HepG2 (cell line): ENCODE measurements at regions not wholly inside any gene's neighbourhood (a gene's known extent, or its start where the extent isn't known, plus 50 kb on each side); places are given as distances from the start of the nearest gene placed in this dataset.

Experiments used
- ATAC-seq: fragments of 200-7000 bp; cut with Tn5 transposase; 3 replicates; pipeline ENCODE4 v1.9.1; 2020; ENCODE audit warnings: mild to moderate bottlenecking, moderate library complexity
- BruUV-seq: library from RNA; stranded (reverse); fragments of 400-500 nt; replicated peaks from 2 replicates; lab custom pipeline; 2021; lab: Mats Ljungman, UMichigan
- CTCF ChIA-PET: fragments of 300-600 bp; formaldehyde crosslinking; extraction: SDS; loops from one replicate; lab custom pipeline; 2021; ENCODE audit warnings: low total read pairs, inconsistent platforms, low intra/inter-chr PET ratio; lab: Yijun Ruan, JAX
- POLR2A ChIA-PET: fragments of 350-600 bp; sonication (Branson Sonifier 250); formaldehyde crosslinking; loops from one replicate; lab custom pipeline; 2020; ENCODE audit warnings: antibody characterized with exemption, inconsistent platforms; lab: Yijun Ruan, JAX
- DNase-seq: peaks from one replicate; pipeline ENCODE4 v3.0.0-alpha.2; 2015; ENCODE audit warnings: low spot score
- FAIRE-seq: peaks from 3 replicates; lab custom pipeline; 2011; peaks lifted over from hg19 to GRCh38; lab: Jason Lieb, UNC
- H2AFZ ChIP-seq: one replicate; pipeline ENCODE4 v1.6.1; 2011; ENCODE audit warnings: low read length, inconsistent platforms
- H3K27ac ChIP-seq: fragments of 300-600 bp; 3 replicates; pipeline ENCODE4 v1.8.0; 2011; ENCODE audit warnings: mixed run types, mild to moderate bottlenecking, mixed read lengths, low read length, inconsistent platforms; ENCODE audit not compliant: insufficient read depth; ENCODE audit errors: extremely low read length
- H3K27me3 ChIP-seq, 2 experiments: fragments of 200-600 bp in 1 of 2; 2 replicates in 1 of 2; 3 replicates in 1 of 2; pipeline versions ENCODE4 v1.6.0 to v1.8.0; 2011; ENCODE audit warnings: low read length in 2 of 2, mild to moderate bottlenecking in 2 of 2, moderate library complexity in 2 of 2, inconsistent platforms in 1 of 2; ENCODE audit not compliant: insufficient read depth in 2 of 2, control insufficient read depth in 1 of 2
- H3K36me3 ChIP-seq, 2 experiments: fragments of 200-600 bp in 1 of 2; replicated peaks in 1 of 2; 2 replicates in 1 of 2; 3 replicates in 1 of 2; pipeline versions ENCODE4 v1.5.1 to v1.8.0; 2011; ENCODE audit warnings: low read length in 2 of 2, inconsistent platforms in 1 of 2; ENCODE audit not compliant: insufficient read depth in 2 of 2, control insufficient read depth in 1 of 2
- H3K4me1 ChIP-seq: 2 replicates; pipeline ENCODE4 v1.5.1; 2012; ENCODE audit warnings: low read length, inconsistent platforms; ENCODE audit not compliant: insufficient read depth
- H3K4me2 ChIP-seq: 2 replicates; pipeline ENCODE4 v1.6.0; 2011; ENCODE audit warnings: low read depth, low read length, inconsistent platforms
- H3K4me3 ChIP-seq, 3 experiments: fragments of 200-600 bp in 1 of 3; sonication (generic), shearing (Covaris generic) in 1 of 3; replicated peaks in 1 of 3; 2 replicates each; pipeline ENCODE4 v1.5.1; 2011 to 2016; ENCODE audit warnings: low read length in 3 of 3, inconsistent platforms in 2 of 3, low read depth in 2 of 3, mild to moderate bottlenecking in 2 of 3, control low read depth in 1 of 3, mixed read lengths in 1 of 3; ENCODE audit not compliant: insufficient read depth in 1 of 3
- H3K79me2 ChIP-seq: one replicate; pipeline ENCODE4 v1.6.1; 2011; ENCODE audit warnings: low read length, inconsistent platforms; ENCODE audit not compliant: insufficient read depth
- H3K9ac ChIP-seq: 2 replicates; pipeline ENCODE4 v1.6.0; 2011; ENCODE audit warnings: mild to moderate bottlenecking, low read depth, low read length, inconsistent platforms; ENCODE audit not compliant: insufficient read depth
- H3K9me3 ChIP-seq: 2 replicates; pipeline ENCODE4 v1.5.1; 2012; ENCODE audit warnings: mild to moderate bottlenecking, low read length
- H4K20me1 ChIP-seq: 2 replicates; pipeline ENCODE4 v1.6.0; 2011; ENCODE audit warnings: inconsistent platforms, mild to moderate bottlenecking, low read length, moderate library complexity; ENCODE audit not compliant: insufficient read depth
- AKAP8 ChIP-seq: sonication (generic); formaldehyde crosslinking; IDR thresholded peaks from 2 replicates; pipeline ENCODE4 v1.5.1; 2020; ENCODE audit warnings: mild to moderate bottlenecking, missing genetic modification reagents
- ELF1 ChIP-seq: sonication (generic); formaldehyde crosslinking; IDR thresholded peaks from 2 replicates; pipeline ENCODE4 v1.4.0; 2020; ENCODE audit warnings: missing genetic modification reagents
- ERF ChIP-seq: IDR thresholded peaks from 2 replicates; pipeline ENCODE4 v1.6.1; 2018; ENCODE audit warnings: missing biosample characterization, missing genetic modification reagents
- GTF2F1 ChIP-seq: fragments of 150-350 bp; IDR thresholded peaks from 2 replicates; pipeline ENCODE4 v1.6.1; 2014; ENCODE audit warnings: low read length
- HMG20B ChIP-seq: conservative IDR thresholded peaks from 2 replicates; pipeline ENCODE4 v1.6.1; 2016; ENCODE audit warnings: missing genetic modification reagents, missing compliant biosample characterization
- HMGXB3 ChIP-seq: sonication (generic); formaldehyde crosslinking; IDR thresholded peaks from 2 replicates; pipeline ENCODE4 v1.4.0; 2020; ENCODE audit warnings: missing genetic modification reagents, borderline replicate concordance
- PAF1 ChIP-seq: IDR thresholded peaks from 2 replicates; pipeline ENCODE4 v1.6.1; 2016; ENCODE audit warnings: missing genetic modification reagents, missing compliant biosample characterization
- SAFB2 ChIP-seq: sonication (generic); formaldehyde crosslinking; IDR thresholded peaks from 2 replicates; pipeline ENCODE4 v1.5.1; 2020; ENCODE audit warnings: missing genetic modification reagents, low read depth, mild to moderate bottlenecking, borderline replicate concordance
- U2AF1 ChIP-seq: fragments of 200-400 bp; formaldehyde crosslinking; optimal IDR thresholded peaks from 2 replicates; pipeline ENCODE3; 2017; ENCODE audit warnings: mild to moderate bottlenecking, low read depth, low read length
- ZIK1 ChIP-seq: sonication (generic); formaldehyde crosslinking; IDR thresholded peaks from 2 replicates; pipeline ENCODE4 v1.5.0; 2020; ENCODE audit warnings: mild to moderate bottlenecking, low read depth, missing genetic modification reagents, borderline replicate concordance
- ZKSCAN8 ChIP-seq: IDR thresholded peaks from 2 replicates; pipeline ENCODE4 v1.6.1; 2016; ENCODE audit warnings: borderline replicate concordance, missing genetic modification reagents, missing compliant biosample characterization
- ZNF121 ChIP-seq: sonication (generic); formaldehyde crosslinking; IDR thresholded peaks from 2 replicates; pipeline ENCODE4 v1.5.0; 2020; ENCODE audit warnings: mild to moderate bottlenecking, missing genetic modification reagents
- ZNF317 ChIP-seq: sonication (generic); formaldehyde crosslinking; IDR thresholded peaks from 2 replicates; pipeline ENCODE4 v1.5.0; 2020; ENCODE audit warnings: mild to moderate bottlenecking, missing genetic modification reagents
- ZNF782 ChIP-seq: sonication (generic); formaldehyde crosslinking; IDR thresholded peaks from 2 replicates; pipeline ENCODE4 v1.4.0; 2020; ENCODE audit warnings: missing genetic modification reagents, mild to moderate bottlenecking, borderline replicate concordance
- ZSCAN25 ChIP-seq: sonication (generic); formaldehyde crosslinking; IDR thresholded peaks from 2 replicates; pipeline ENCODE4 v1.8.0; 2022; ENCODE audit warnings: mild to moderate bottlenecking, missing genetic modification reagents
- WGBS: methylation state at CpG from one replicate; pipeline ENCODE4 v1.1.6; 2017; ENCODE audit warnings: low lambda C conversion rate; 5-methylcytosine and 5-hydroxymethylcytosine counted together
- in situ Hi-C: cut with HindIII; loops from 2 replicates; pipeline ENCODE4 v1.10.0; 2017; ENCODE audit warnings: low pct_unique_long_range_greater_than_20kb; ENCODE audit not compliant: extremely low pct_ligation_motif_present
- intact Hi-C: fragments of 100-400 bp; cut with micrococcal nuclease; formaldehyde crosslinking; loops from one replicate; pipeline ENCODE4 v1.10.0; 2022; ENCODE audit not compliant: unreplicated experiment
- TF ChIP-seq, protein P1 (sequence below): sonication (generic); formaldehyde crosslinking; IDR thresholded peaks from 2 replicates; pipeline ENCODE4 v1.4.0; 2020; ENCODE audit warnings: missing genetic modification reagents, low read depth, mild to moderate bottlenecking, borderline replicate concordance

GRCh38 chr10:53690524-53691240, 918.1 kb upstream of the MBL2 start:
- in situ Hi-C loops: no loop called here
- intact Hi-C loops: no loop called here
- H3K4me3 ChIP-seq: no peak overlapping the region
- DNase-seq (no peak), ATAC-seq (no peak), FAIRE-seq (no peak)
- no peaks in the 10 kb centered on the region for H3K9me3 ChIP-seq
- H2AFZ ChIP-seq: no peak overlapping the region
- H4K20me1 ChIP-seq: no peaks in the 10 kb centered on the region
- H3K9ac ChIP-seq: no peak overlapping the region
- no TSS peak for BruUV-seq
- ChIA-PET CTCF (no interaction called here), POLR2A (no interaction called here)
- 2% methylated on average over 4 of the region's 5 CpGs for WGBS
- H3K27ac ChIP-seq: no peak overlapping the region
- H3K79me2 ChIP-seq: no peaks in the 10 kb centered on the region
- no peak for TF ChIP-seq ZNF121 (CRISPR knock-in tag)
- TF ChIP-seq ELF1 (CRISPR knock-in tag): no peak
- TF ChIP-seq AKAP8: no peak
- no peak for TF ChIP-seq GTF2F1
- TF ChIP-seq ERF: no peak
- TF ChIP-seq ZIK1 (CRISPR knock-in tag): no peak
- no peak for TF ChIP-seq ZNF782
- no peak for TF ChIP-seq ZKSCAN8
- no peak for TF ChIP-seq PAF1
- no peak overlapping the region for H3K4me2 ChIP-seq
- no peaks in the 10 kb centered on the region for H3K27me3 ChIP-seq
- H3K36me3 ChIP-seq: no peaks in the 10 kb centered on the region
- no peaks in the 10 kb centered on the region for H3K4me1 ChIP-seq

GRCh38 chr10:53687800-53688199, 915.2 kb upstream of the MBL2 start:
- Histone ChIP-seq H3K4me1 (no peaks in the 10 kb centered on the region), H3K36me3 (no peaks in the 10 kb centered on the region), H3K4me2 (no peak overlapping the region), H2AFZ (no peak overlapping the region), H3K79me2 (no peaks in the 10 kb centered on the region), H3K9ac (no peak overlapping the region), H3K9me3 (no peaks in the 10 kb centered on the region), H3K4me3 (no peak overlapping the region), H4K20me1 (no peaks in the 10 kb centered on the region), H3K27ac (no peak overlapping the region), H3K27me3 (no peaks in the 10 kb centered on the region)
- DNase-seq (no peak), ATAC-seq (no peak), FAIRE-seq (no peak)
- intact Hi-C loops (no loop called here), in situ Hi-C loops (no loop called here)
- ChIA-PET CTCF (no interaction called here), POLR2A (no interaction called here)
- WGBS: 0% methylated on average over 1 of the region's 1 CpG
- no TSS peak for BruUV-seq
- no peak for TF ChIP-seq ERF
- TF ChIP-seq ZNF317 (CRISPR knock-in tag): no peak
- no peak for TF ChIP-seq HMGXB3 (CRISPR knock-in tag)
- TF ChIP-seq, protein P1, sequence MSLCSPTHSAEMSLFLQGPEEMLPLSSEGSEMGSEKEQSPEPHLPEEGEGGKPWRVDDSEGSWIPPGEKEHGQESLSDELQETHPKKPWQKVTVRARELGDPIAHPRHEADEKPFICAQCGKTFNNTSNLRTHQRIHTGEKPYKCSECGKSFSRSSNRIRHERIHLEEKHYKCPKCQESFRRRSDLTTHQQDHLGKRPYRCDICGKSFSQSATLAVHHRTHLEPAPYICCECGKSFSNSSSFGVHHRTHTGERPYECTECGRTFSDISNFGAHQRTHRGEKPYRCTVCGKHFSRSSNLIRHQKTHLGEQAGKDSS (CRISPR knock-in tag): no peak
- no peak for TF ChIP-seq U2AF1
- no peak for TF ChIP-seq SAFB2 (CRISPR knock-in tag)
- TF ChIP-seq HMG20B (CRISPR knock-in tag): no peak
- no peak for TF ChIP-seq ZSCAN25
